Ovary (tissue), 7 donors: ENCODE measurements at regions not wholly inside any gene's neighbourhood (a gene's known extent, or its start where the extent isn't known, plus 50 kb on each side); places are given as distances from the start of the nearest gene placed in this dataset.

ENCODE experiments used
- DNase-seq, 5 donors: peaks; one replicate each; pipeline ENCODE4 v3.0.0-alpha.2; 2019 to 2020
- H3K27ac ChIP-seq, 2 donors: fragments of 200-600 bp; one replicate each; pipeline versions ENCODE4 v1.5.1 to v1.8.0; 2019 to 2022
- H3K27me3 ChIP-seq: fragments of 200-600 bp; one replicate; pipeline ENCODE4 v1.8.0; 2022
- H3K36me3 ChIP-seq: fragments of 200-600 bp; sonication (generic); one replicate; pipeline ENCODE4 v1.5.1; 2019
- H3K4me1 ChIP-seq: one replicate; pipeline ENCODE4 v1.8.1; 2013; ENCODE audit warnings: mild to moderate bottlenecking, moderate library complexity; ENCODE audit not compliant: insufficient read depth
- H3K4me3 ChIP-seq: fragments of 200-600 bp; sonication (generic); one replicate; pipeline ENCODE4 v1.5.1; 2017
- H3K9me3 ChIP-seq, 2 donors: fragments of 200-600 bp in 1 of 2; sonication (generic) in 1 of 2; one replicate each; pipeline versions ENCODE4 v1.5.1 to v1.8.1; 2013 to 2019; ENCODE audit warnings: mild to moderate bottlenecking in 1 of 2, moderate library complexity in 1 of 2
- CTCF ChIP-seq, 3 donors: fragments of 450-650 bp in 2 of 3; fragments of 200-600 bp in 1 of 3; IDR thresholded peaks; one replicate each; pipeline versions ENCODE4 v1.5.1 to v1.8.0; 2016 to 2022; ENCODE audit warnings: antibody characterized with exemption in 3 of 3, mild to moderate bottlenecking in 1 of 3
- EP300 ChIP-seq: sonication (generic); formaldehyde crosslinking; IDR thresholded peaks from one replicate; pipeline ENCODE4 v1.6.1; 2017; ENCODE audit warnings: antibody characterized with exemption
- POLR2A ChIP-seq: fragments of 450-650 bp; IDR thresholded peaks from one replicate; pipeline ENCODE4 v1.6.1; 2017; ENCODE audit warnings: antibody characterized with exemption, mild to moderate bottlenecking, moderate library complexity
- WGBS, 3 donors: extraction: QIAGEN DNeasy Blood & Tissue Kit in 1 of 3; methylation state at CpG; one replicate each; pipeline versions ENCODE4 v1.1.5 to v1.1.7; 2013 to 2017; 5-methylcytosine and 5-hydroxymethylcytosine counted together
- intact Hi-C, 4 donors: fragments of 100-400 bp; cut with DNase I; formaldehyde crosslinking; loops; one replicate each; pipeline versions ENCODE4 v1.11.0 to v1.15.1; 2022 to 2023
- donor health status: DM: no; HTN: no; CAD: no; lungs with moderate emphysema.
- donor health status: DM: no; HTN: no; CAD: no.
- donor health status: Bipolar disorder and iron deficiency.
- donor health status: DM: no; HTN: no; CAD: no.
- donor health status: DM: yes; HTN: yes; CAD: no.

GRCh38 chr7:31261341-31261740 lies 79.2 kb downstream of the NEUROD6 start:
- Histone ChIP-seq H3K4me1 (no peaks in the 10 kb centered on the region), H3K36me3 (no peaks in the 10 kb centered on the region), H3K27me3 (no peaks in the 10 kb centered on the region), H3K9me3 (no peaks in the 10 kb centered on the region), H3K27ac (no peak overlapping the region), H3K4me3 (no peak overlapping the region)
- DNase-seq = no peak
- no peak for TF ChIP-seq CTCF (IDR thresholded peaks at IDR 0.05)
- TF ChIP-seq POLR2A = no peak
- TF ChIP-seq EP300 = no peak
- intact Hi-C loops = no loop called here
- 40 to 52% (median 49%) methylated on average over 7 of the region's 7 CpGs for WGBS, 3 donors

DNA sequence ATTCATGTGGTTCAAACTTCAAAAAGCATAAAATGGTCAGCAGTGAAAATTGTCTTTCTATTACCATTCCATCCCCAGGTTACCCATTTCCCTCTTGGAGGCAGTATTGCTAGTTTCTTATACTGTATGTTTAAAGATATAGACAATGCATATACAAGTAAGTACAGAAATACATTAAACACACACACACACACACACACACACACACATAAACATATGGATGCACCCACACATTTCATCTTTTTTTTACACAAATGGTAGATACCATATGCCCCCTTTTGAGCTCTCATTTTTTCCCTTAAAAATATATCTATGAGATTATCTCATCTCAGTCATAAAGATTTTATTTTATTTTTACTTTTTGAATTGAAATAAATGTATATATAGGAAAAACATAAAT lies 79.7 kb downstream of the NEUROD6 start:
- Histone ChIP-seq H3K4me3 (no peak overlapping the region), H3K36me3 (no peaks in the 10 kb centered on the region), H3K9me3 (no peaks in the 10 kb centered on the region), H3K4me1 (no peaks in the 10 kb centered on the region), H3K27ac (no peak overlapping the region), H3K27me3 (no peaks in the 10 kb centered on the region)
- intact Hi-C loops = no loop called here
- TF ChIP-seq CTCF (IDR thresholded peaks at IDR 0.05) (no peak), EP300 (no peak), POLR2A (no peak)
- DNase-seq = no peak

DNA sequence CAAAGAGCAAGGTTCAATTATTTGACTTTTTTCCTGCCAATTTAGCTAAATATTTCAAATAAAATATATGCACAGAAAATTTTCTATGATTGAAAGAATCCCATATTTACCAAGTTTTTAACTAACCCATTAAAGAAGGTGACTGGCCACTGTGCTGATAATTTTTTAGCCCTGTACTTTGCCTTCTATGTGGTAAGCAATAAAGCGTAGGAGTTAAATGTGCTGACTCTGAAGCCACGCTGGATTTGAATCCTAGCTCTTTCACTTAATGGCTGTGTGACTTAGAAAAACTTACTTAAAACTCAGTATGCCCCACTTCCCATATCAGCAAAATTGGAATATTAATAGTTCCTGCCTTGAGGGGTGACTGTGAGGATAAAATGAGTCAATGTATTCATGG lies 82.1 kb downstream of the NEUROD6 start:
- TF ChIP-seq CTCF (IDR thresholded peaks at IDR 0.05) = no peak
- no peak for TF ChIP-seq POLR2A
- TF ChIP-seq EP300 = no peak
- no peak for DNase-seq
- intact Hi-C loops = no loop called here

DNA sequence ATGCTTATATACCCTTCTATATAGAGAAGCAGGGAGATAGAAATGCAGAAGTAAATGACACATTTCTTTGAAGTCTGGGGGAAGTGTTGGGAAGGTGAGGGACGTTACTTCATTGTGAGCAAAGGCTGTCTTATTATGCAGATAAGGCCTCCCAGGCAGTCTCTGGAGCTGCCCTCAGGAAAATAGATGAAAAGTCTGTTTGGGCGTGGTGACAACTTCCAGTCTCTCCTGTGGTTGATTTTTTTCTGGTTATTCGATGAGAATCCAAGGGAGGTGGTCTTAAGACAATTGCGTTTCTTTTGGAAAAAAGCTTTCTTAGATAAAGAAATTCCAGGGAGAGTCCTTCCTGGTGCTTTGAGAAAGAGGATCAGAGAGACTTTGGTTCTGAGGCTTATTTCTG lies 84.0 kb downstream of the NEUROD6 start:
- no peak overlapping the region for H3K4me3 ChIP-seq
- DNase-seq = no peak
- 44 to 56% (median 55%) methylated on average over 4 of the region's 4 CpGs for WGBS, 3 donors

More for the DNA sequence above, 82.1 kb downstream of the NEUROD6 start:
- Histone ChIP-seq H3K9me3 (no peaks in the 10 kb centered on the region), H3K4me3 (no peak overlapping the region), H3K36me3 (no peaks in the 10 kb centered on the region), H3K4me1 (no peaks in the 10 kb centered on the region), H3K27ac (no peak overlapping the region), H3K27me3 (no peaks in the 10 kb centered on the region)
- WGBS, 3 donors = 53 to 66% (median 57%) methylated on average over 2 of the region's 2 CpGs

More for the DNA sequence above, 84.0 kb downstream of the NEUROD6 start:
- H3K27ac ChIP-seq = no peak overlapping the region
- no peaks in the 10 kb centered on the region for H3K9me3 ChIP-seq
- H3K27me3 ChIP-seq = no peaks in the 10 kb centered on the region
- no peaks in the 10 kb centered on the region for H3K4me1 ChIP-seq
- no peaks in the 10 kb centered on the region for H3K36me3 ChIP-seq
- intact Hi-C loops = no loop called here
- TF ChIP-seq POLR2A (no peak), CTCF (IDR thresholded peaks at IDR 0.05) (no peak), EP300 (no peak)
